Esophagus muscularis mucosa (tissue), 3 donors: ENCODE measurements at regions not wholly inside any gene's neighbourhood (a gene's known extent, or its start where the extent isn't known, plus 50 kb on each side); places are given as distances from the start of the nearest gene placed in this dataset.

ENCODE experiments used
- POLR2A ChIP-seq: fragments of 450-650 bp; IDR thresholded peaks from one replicate; pipeline ENCODE4 v1.6.1; 2017; ENCODE audit warnings: antibody characterized with exemption, moderate library complexity, mild to moderate bottlenecking, low read depth
- POLR2AphosphoS5 ChIP-seq, 2 donors: sonication (generic); formaldehyde crosslinking; IDR thresholded peaks; one replicate each; pipeline ENCODE4 v1.6.1; 2017; ENCODE audit warnings: antibody characterized with exemption in 2 of 2
- TF ChIP-seq, protein P1 (sequence below), 3 experiments: fragments of 200-600 bp in 2 of 3; fragments of 450-650 bp in 1 of 3; sonication (generic) in 2 of 3; IDR thresholded peaks; one replicate each; pipeline ENCODE4 v1.5.1; 2017 to 2019; ENCODE audit warnings: antibody characterized with exemption in 3 of 3, mild to moderate bottlenecking in 2 of 3, moderate library complexity in 1 of 3

DNA sequence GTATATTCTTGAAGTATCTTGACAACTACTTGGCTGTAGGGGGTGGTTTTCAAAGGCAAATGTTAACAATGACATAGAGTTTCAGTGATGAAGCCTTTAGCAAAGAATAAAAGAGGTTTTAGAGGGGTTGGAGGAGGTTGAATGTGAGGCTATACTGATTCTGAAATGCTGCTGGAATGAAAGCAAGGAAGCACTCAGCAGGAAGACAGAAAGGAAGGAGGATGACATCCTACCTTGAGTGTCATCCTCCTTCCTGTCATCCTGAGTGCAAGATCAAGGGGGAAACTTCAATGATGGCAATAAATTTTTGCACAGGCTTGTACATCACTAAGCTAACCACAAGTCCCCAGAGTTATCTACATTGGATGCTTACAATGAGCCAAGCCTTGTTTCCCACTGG, 120.5 kb downstream of the APIP start:
- TF ChIP-seq, protein P1, sequence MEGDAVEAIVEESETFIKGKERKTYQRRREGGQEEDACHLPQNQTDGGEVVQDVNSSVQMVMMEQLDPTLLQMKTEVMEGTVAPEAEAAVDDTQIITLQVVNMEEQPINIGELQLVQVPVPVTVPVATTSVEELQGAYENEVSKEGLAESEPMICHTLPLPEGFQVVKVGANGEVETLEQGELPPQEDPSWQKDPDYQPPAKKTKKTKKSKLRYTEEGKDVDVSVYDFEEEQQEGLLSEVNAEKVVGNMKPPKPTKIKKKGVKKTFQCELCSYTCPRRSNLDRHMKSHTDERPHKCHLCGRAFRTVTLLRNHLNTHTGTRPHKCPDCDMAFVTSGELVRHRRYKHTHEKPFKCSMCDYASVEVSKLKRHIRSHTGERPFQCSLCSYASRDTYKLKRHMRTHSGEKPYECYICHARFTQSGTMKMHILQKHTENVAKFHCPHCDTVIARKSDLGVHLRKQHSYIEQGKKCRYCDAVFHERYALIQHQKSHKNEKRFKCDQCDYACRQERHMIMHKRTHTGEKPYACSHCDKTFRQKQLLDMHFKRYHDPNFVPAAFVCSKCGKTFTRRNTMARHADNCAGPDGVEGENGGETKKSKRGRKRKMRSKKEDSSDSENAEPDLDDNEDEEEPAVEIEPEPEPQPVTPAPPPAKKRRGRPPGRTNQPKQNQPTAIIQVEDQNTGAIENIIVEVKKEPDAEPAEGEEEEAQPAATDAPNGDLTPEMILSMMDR (IDR thresholded peaks at IDR 0.05): no peak
- TF ChIP-seq POLR2AphosphoS5 (IDR thresholded peaks at IDR 0.05) (no peak), POLR2A (no peak)
